ENCODE measurements at regions not wholly inside any gene's neighbourhood (a gene's known extent, or its start where the extent isn't known, plus 50 kb on each side); places are given as distances from the start of the nearest gene placed in this dataset.
"Not testable (repeated sequence)": the region's sequence is repeated elsewhere in the genome, so short reads cannot be mapped to it uniquely, and the experiment has no call there.

DNA sequence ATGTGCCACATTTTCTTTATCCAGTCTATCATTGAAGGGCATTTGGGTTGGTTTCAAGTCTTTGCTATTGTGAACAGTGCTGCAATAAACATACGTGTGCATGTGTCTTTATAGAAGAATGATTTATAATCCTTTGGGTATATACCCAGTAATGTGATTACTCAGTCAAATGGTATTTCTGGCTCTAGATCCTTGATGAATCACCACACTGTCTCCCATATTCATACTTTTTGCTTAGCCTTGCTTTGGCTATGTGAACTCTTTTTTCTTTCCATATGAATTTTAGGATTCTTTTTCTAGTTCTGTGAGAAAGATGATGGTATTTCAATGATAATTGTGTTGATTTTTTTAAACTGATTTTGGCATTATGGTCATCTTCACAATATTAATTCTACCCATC lies 530.1 kb downstream of the SLC6A15 start:
- DNase-seq (ENCODE audit: low read depth), result not testable (repeated sequence)

DNA sequence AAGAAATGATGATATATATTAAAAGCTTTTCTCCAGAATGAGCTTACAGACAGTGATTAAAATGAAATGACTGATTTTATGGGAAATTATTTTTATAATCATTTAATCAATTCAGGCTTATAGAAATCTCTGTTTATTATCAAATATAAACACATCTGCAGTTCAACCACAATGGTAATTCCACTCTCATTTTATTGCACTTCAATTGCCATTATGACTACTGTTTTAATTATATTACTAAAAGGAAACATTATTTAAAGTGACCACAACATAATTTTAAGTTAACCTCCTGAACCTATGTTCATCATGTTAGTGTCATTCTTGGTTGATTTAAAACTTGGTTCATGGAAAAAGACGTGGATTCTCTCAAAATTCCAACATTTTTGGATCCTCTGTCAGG lies 536.3 kb downstream of the SLC6A15 start:
- DNase-seq (ENCODE audit: low read depth), result no peak

DNA sequence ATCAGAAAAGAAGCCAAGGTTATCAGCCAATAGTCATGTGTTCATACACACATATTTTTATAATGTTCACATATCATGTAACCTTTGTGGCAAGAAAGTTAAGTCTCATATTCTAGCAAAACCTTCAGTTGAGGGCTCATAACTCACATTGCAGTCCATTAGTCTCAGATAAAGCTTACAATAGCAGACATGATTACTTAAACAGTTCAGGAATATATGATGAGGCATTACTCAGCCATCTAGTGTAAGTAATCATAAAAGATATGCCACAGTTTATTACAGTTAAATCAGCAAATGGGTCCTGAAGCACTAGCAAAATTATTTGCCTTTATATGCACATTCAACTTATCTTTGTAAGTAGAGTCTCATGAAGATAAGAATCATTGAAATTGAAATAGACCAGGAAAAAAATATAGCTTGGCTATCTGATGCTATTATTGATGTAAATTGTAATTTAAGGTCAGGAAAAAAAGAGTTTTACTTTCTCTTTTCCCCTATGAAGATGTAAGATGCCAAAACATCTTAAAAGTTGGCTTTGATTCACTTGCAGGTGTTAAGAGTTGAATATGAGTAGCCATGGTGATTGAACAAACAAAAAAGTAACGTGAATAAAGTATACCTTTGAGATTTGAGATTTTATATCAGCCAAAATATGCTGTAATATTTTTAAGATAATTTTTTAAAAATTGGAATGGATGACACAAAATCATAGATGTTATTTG lies 537.0 kb downstream of the SLC6A15 start:
- DNase-seq (ENCODE audit: low read depth), result no peak

DNA sequence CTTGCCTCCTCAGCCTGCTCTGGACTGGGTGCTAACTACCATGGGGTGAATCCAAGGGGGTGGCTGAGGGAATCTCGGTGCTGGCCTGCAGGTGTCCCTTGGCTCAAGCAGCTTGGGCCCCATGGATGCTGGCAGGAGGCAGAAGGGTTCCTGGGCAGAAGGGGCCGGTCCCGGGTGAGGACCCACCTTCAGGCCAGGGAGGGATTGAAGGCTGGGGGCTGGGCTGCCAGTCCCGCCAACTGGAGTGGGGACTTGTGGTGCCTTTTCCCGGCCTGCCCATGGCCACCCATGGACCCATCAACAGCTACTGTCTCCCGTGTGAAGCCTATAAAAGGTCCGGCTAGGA lies 550.1 kb downstream of the SLC6A15 start:
- DNase-seq (ENCODE audit: low read depth), result no peak

DNA sequence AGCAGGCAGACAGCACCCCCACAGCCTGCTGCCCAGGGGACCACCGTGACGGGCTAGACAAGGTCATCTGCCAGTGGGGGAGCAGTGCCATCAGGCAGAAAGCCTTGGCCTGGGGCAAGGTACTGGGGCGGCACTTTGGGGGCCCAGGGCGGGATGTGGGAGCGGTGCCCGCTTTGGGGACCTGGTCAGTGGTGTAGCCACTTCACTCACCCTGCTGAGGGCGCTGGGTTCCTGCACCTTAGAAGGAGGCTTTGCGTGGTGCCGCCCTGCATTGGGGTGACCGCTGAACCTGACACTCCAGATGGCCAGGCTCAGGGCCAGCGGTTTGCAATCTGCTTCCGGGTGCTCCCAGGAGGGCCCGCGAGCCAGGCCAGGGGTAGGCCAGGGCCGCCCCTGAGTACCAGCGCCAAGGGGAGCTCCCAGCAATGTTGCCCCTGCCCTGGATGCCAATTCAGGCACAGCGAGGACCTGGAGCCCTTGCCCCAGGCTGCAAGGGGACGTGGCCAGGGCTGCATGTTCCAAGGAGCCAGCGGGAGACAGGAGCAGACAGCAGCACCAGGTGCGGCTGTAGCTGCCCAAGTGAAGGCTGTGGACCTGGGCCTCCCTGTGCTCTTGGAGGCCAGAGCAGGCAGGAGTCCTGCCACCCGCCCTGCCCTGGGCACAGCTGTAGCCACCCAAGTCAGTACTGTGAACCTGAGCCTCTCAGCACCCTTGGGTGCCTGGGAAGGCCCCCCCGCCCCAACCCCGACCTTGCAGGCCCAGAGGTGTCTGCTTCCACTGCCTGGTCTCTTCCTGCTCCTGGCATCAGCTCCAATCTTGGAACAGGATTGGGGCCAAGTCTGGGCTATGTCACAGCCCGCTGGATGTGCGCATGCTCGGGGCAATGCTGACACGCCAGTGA lies 550.7 kb downstream of the SLC6A15 start:
- DNase-seq (ENCODE audit: low read depth), result no peak

DNA sequence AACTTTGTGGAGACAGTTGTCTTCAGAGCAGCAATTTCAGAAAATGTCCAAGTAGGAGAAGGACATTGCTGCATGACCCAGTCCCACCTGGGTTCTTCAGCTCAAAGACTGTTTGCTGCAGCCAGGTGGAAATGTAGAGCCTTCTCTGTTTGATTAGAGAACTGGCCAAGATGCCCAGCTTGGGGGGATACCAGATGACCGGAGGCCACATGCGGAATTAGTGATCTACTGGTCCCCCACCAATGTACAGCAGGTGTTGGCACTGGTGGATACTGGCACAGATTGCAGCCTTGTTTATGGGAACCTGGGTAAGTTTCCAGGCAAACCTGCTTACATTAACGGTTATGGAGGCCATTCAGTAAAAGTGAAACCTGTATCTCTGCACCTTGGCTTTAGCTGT lies 555.3 kb downstream of the SLC6A15 start:
- DNase-seq (ENCODE audit: low read depth), result no peak

DNA sequence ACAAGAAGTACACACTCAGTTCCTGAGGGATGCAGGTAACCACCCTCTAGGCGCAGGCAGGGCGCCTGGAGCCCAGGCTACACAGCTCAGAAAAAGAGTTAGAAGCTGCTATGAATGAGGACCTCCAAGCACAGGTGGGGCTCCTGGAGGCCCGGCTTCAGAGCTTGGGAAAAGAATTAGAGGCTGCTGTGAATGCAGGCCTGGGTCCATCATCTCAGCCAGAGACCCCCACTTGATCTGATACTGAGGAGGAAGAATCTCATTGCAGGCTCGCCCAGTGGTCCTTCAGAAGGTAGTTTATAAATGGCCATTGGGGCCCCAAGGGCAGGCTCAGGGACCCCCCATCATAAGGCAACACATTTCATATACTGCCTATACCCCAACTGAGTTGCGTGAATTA lies 556.4 kb downstream of the SLC6A15 start:
- no peak for DNase-seq (ENCODE audit: low read depth)

DNA sequence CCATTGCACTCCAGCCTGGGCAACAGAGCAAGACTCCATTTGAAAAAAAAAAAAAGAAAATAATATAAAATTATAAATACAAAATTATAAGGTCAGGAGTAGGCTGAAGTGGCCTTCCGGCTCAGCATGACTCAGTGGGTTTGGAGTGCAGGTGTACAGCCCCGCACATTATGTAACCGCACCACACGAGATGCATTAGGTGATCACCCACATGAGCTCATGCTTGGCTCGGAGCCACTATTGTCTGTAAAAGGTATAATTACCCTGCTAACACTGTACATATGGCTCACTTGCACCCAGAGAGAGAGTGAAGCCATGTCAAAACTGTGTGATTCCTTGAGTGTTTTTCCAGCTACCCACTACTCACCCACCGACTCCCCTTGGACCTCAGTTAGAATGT lies 557.0 kb downstream of the SLC6A15 start:
- DNase-seq (ENCODE audit: low read depth), result no peak

DNA sequence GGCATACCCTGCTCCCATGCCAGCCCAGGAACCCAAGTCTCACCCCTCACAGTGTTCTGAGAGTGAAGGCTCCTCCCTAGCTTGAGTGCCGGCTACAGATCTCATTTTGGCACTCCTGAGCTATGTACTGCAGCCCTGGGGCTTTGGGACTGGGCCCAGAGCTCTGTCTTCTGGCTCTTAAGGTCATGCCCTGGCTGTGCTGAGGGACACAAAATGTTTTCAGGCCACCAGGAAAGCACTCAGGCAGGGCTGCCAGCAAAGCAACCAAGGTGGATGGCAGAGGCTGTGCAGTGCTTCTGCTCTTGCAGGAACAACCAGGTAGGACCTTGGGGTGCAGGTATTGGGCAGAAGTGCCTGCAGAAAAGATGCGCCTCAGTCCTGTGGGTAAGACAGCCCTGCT lies 564.0 kb downstream of the SLC6A15 start:
- no peak for DNase-seq (ENCODE audit: low read depth)

DNA sequence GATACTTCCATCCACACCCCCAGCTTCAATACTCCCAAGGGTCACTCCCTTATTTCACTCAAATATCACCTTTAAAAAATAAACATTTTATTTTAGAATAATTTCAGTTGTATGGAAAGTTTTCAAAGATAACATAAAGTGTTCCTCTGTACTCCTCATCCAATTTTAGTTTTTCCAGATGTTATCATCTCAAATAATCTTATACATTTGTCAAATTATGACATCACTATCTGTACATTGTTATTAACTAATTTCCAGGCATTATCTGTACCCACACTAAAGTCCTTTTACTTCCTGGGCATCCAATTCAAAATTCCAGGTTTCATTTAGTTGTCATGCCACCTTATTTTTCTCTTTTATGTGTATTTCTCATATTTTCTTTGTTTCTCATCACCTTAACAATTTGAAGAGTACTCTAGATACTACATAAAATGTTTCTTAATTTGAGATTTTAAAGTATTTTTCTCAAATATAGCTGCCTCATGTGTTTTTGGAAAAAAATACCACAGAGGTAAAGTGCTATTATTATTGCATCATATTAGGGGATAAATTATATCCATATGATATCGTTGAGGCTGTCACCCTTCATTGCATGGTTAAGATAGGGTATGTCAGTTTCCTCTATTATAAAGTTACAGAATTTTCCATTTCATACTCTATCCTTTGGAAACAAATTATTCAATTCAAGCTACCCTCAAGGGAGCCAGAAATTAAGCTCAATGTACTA lies 571.0 kb downstream of the SLC6A15 start:
- DNase-seq (ENCODE audit: low read depth), result no peak

DNA sequence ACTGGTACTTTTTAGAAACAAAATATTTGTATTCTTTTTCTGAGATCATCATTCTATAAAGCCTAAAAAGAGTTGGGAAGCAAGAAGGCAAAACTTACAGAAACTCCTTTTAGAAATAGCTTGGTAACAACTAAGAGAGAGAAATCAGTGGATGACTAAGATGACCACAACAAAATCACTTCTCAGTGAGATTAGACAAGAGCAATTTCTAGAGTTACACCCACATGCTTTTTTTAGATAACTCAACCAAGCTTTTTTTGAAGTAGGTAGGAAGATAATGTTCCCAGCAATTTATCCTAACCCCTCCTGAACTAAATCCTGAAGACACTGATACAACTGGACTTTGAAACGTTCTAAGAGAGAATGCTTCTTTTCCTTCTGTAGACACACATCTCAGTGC lies 576.4 kb downstream of the SLC6A15 start:
- DNase-seq (ENCODE audit: low read depth), result no peak

DNA sequence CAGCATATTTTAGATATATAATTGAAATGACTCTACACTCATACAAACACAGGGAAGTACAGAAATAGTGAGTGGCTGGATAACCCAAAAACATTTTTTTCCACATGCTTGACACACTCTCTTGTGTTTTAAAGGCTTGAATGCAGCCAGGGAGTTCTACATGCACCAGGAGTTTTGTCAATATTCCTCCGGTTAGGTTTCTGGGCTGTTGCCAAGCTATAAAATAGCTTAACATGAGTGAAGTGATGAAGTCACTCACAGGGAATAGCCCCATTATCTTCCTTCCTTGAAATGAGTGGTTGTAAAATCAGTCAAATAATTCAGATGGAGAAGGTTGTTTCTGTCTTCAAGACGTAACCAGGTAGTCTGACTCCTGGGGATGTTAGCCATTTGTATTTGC lies 582.7 kb downstream of the SLC6A15 start:
- DNase-seq (ENCODE audit: low read depth), result no peak

DNA sequence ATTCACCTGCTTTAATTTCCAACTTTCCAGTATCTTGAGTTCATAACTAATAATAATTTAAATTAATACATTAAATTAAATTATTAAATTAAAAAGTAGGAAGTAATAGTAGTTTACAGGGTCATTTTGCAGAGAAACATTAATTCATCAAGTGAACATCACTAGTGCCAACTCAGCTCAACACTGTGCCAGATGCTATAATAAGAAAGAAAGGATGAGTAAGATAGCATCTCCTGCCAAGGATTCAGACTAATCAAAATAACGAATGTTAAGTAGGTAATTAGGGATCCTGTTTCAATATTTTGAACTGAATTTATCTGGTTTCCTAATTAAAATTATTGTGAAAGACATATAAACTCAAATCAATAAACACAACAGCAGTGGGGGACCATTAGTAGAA lies 596.7 kb downstream of the SLC6A15 start:
- DNase-seq (ENCODE audit: low read depth), result no peak

DNA sequence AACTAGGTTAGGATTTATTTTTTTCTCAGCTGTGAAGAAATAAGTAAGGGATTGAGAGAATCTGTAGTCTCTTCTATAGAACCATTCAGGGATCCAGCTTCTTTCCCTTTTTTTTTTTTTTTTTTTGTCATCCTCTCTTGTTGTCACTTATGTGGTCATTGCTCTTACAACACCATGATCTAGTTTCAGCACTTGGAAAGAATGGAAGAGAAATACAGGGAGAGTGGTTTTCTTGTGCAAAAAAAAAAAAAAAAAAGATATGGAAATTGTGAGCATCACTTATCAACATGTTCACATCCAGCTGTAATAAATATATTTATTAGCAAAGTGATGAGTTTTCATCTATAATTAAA lies 599.3 kb downstream of the SLC6A15 start:
- no peak for DNase-seq (ENCODE audit: low read depth)

DNA sequence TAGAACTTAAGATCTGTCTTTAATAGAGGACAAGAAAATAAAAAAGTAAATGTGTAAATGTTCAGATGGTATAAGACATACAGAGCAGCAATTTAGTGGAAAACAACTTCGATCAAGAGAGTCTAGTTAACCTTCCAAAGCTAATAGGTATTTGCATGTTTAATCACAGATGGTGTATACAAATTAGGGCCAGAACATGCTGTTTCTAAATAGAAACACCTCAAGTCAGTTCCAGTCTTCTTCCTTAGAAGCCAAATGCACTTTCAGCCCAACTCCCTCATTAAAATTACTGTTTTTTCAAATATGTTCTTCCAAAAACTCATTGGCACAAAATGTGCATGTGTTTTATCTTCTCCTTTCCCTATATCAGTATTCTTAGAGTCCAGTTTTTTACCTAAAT lies 604.4 kb downstream of the SLC6A15 start:
- no peak for DNase-seq (ENCODE audit: low read depth)

DNA sequence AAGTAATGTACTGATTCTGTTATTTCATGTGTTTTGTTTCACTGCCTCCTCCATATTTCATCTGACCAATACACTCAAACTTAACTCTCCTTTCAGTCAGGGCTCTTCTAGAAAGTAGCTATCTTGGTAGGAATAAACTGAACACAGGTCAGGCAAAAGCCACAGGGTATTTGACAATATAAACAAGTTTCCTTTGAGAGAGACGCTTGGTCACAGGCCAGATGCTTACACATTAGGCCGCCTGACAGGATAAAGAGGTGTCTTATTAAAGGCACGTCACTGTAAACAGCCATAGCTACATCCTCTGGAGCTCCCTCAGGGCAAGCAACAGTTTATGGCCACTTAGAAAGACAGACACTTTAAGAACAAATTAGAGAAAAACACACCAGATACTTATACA lies 607.5 kb downstream of the SLC6A15 start:
- no peak for DNase-seq (ENCODE audit: low read depth)

DNA sequence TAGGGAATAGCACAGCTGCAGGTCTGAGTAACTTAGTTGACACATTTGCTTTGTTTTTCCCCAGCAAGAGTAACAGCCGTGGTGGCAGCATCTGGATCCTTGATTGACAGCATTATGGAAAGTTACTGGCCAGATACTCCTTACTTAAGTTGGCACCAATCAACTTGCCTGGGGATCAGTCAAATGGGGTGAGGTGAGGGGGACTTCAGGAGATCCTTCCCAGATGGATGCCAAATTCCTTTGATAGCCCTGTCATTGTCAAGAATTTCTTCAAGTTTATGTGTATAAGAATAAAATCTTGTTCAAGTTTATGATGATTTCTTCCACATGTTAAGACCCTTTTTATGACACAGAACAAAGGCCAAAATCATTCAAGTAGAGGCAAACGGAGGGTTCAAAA lies 618.4 kb downstream of the SLC6A15 start:
- DNase-seq (ENCODE audit: low read depth), result no peak

DNA sequence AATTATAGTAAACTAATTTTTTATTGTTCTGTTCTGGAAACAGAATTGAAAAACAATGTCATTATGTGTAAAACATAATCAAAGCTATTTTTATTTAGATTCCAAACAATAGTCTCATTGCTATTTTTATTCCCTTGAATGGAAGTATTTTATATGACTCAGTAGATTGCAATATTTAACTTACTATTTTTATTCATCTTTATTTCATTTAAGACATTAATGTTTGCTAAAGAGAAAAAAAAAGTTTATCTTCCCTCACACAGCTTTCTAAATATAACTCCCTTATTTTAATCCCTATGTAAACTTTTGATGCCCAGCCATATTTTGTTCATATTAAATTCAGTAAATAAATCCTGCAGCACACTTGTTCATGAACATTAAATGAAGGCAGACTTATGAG lies 622.4 kb downstream of the SLC6A15 start:
- no peak for DNase-seq (ENCODE audit: low read depth)

DNA sequence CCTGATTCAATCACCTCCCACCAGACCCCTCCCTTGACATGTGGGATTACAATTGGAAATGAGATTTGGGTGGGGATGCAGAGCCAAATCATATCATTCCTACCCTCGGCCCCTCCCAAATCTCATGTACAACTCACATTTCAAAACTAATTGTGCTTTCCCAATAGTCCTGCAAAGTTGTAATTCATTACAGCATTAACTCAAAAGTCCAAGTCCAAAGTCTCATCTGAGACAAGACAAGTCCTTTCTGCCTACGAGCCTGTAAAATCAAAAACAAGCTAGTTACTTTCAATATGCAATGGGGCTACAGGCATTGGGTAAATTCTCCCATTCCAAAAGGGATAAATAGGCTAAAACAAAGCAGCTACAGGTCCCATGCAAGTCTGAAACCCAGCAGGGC lies 634.6 kb downstream of the SLC6A15 start:
- no peak for DNase-seq (ENCODE audit: low read depth)

DNA sequence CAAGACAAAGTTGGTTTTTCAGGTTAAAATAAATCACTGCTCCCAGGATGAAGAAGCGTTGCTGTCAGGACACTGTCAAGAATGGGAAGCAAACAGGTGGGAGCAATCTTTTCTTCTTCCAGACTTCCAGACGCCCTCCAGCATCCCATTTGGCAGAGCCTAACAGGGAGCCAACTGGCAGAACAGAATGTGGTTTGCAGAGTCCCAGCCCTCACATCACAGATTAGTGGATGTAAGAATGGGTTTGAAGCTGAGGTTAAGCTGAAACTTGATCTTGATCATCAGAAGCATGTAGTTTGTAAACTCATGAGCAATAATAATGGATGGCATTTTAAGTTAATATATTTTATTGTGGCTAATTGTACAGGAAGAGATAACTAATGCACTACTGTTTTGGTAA lies 636.4 kb downstream of the SLC6A15 start:
- no peak for DNase-seq (ENCODE audit: low read depth)

DNA sequence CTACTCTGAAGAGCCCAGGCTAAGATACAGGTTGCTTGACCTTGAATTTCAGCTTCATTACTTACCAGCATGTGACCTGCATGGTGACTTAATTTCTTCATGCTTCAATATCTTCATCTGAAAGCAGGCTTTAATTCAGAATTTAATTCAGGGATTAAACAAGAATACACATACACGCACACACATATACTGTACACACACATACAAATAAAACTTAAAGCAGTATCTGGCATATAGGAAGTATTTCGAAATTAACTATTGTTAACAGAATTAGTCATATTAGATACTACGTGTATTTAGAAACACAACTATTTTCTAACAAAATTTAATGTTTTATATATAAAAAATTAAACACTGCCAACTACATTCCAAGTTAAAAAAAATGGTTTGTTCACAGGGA lies 640.3 kb downstream of the SLC6A15 start:
- DNase-seq (ENCODE audit: low read depth), result no peak

DNA sequence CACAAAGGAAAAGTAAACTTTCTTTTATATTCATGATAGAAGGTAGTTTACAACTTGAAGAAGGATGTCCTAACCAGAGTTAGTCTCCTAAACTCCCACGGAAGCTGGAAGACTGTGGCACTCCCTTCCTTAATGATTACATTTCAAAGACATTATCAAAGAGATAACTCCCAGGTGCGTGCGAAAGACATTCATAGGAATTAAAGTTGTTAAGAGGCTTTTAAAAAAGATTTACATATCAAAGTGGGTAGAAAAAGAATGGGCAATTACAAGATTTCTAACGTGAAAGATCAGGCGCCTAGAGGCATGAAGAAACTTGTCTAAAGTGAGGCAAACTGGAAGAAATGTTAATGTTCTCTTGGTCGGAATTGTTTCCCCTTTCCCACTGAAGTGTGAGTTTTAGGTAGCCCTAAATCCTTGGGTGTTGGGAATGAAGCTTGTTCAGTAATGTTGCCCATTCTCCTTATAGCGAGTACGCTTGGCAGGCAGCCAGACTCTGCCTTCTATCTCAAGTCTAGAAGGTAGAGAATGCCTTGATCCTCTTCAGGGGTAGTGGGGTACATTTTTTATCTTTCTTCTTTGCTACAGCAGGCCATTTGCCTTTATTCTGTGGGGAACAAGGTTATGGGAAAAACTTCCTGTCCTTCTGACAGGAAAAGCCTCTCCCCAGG lies 642.0 kb downstream of the SLC6A15 start:
- DNase-seq (ENCODE audit: low read depth), result no peak

DNA sequence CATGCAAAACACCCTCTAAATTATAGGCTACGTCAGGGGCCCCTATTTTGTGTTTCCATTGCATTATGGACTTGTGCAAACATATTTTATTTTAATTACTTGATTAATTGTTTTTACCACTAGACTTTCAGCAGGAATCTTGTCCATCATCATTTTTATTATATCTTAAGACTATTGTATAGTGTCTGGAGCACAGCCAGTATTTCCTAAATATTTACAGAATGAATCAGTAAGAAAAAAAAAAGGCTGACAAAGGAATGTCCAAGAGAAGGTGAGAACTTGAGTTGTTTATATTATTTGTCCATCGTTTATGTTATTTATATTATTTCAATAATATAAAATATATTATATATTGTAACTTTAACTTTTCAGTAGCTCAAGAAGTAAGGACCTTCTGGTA lies 664.7 kb downstream of the SLC6A15 start:
- DNase-seq (ENCODE audit: low read depth), result no peak

Data from activated T-cell treated with anti-CD3 and anti-CD28 coated beads for 48 hours (primary cell).